Mesenchymal stem cell (in vitro differentiated cells and primary cell): ENCODE measurements at regions not wholly inside any gene's neighbourhood (a gene's known extent, or its start where the extent isn't known, plus 50 kb on each side); places are given as distances from the start of the nearest gene placed in this dataset.

ENCODE experiments used
- DNase-seq: peaks from one replicate; pipeline ENCODE4 v3.0.0-alpha.2; 2013
- H2AFZ ChIP-seq: one replicate; pipeline ENCODE4 v1.6.1; 2013; ENCODE audit warnings: low read depth, mild to moderate bottlenecking, control low read depth, inconsistent platforms, low read length, moderate library complexity
- H2AK5ac ChIP-seq: 2 replicates; pipeline ENCODE4 v1.6.1; 2013; ENCODE audit warnings: low read length, moderate library complexity, mild to moderate bottlenecking, inconsistent platforms; ENCODE audit not compliant: severe bottlenecking
- H2BK120ac ChIP-seq: one replicate; pipeline ENCODE4 v1.6.1; 2013; ENCODE audit warnings: low read depth, mild to moderate bottlenecking, inconsistent platforms, low read length, moderate library complexity
- H2BK12ac ChIP-seq, 2 experiments: one replicate each; pipeline ENCODE4 v1.6.1; 2013; ENCODE audit warnings: inconsistent platforms in 2 of 2, low read length in 2 of 2, mild to moderate bottlenecking in 2 of 2, moderate library complexity in 2 of 2, control low read depth in 1 of 2
- H2BK15ac ChIP-seq: one replicate; pipeline ENCODE4 v1.6.1; 2013; ENCODE audit warnings: mild to moderate bottlenecking, low read depth, inconsistent platforms; ENCODE audit not compliant: poor library complexity, severe bottlenecking
- H2BK5ac ChIP-seq: 2 replicates; pipeline ENCODE4 v1.6.1; 2013; ENCODE audit warnings: low read depth, mild to moderate bottlenecking, low read length, control low read depth, inconsistent platforms; ENCODE audit not compliant: poor library complexity, severe bottlenecking
- H3K14ac ChIP-seq, 2 experiments: one replicate each; pipeline ENCODE4 v1.6.1; 2013; ENCODE audit warnings: inconsistent platforms in 2 of 2, low read length in 2 of 2, control low read depth in 1 of 2, mild to moderate bottlenecking in 1 of 2, moderate library complexity in 1 of 2
- H3K18ac ChIP-seq, 2 experiments: one replicate each; pipeline ENCODE4 v1.6.1; 2013; ENCODE audit warnings: inconsistent platforms in 2 of 2, low read length in 2 of 2, control low read depth in 1 of 2, low read depth in 1 of 2, mild to moderate bottlenecking in 1 of 2
- H3K23ac ChIP-seq, 2 experiments: one replicate each; pipeline ENCODE4 v1.6.1; 2013; ENCODE audit warnings: inconsistent platforms in 2 of 2, low read length in 2 of 2, mild to moderate bottlenecking in 2 of 2, moderate library complexity in 2 of 2, control low read depth in 1 of 2
- H3K27ac ChIP-seq: 2 replicates; pipeline ENCODE4 v1.5.1; 2013; ENCODE audit warnings: mild to moderate bottlenecking, moderate library complexity, low read length, control low read depth, inconsistent platforms; ENCODE audit not compliant: poor library complexity, severe bottlenecking
- H3K27me3 ChIP-seq, 2 experiments: 2 replicates each; pipeline versions ENCODE4 v1.6.1 to v1.7.0; 2013; ENCODE audit warnings: low read length in 2 of 2, mild to moderate bottlenecking in 2 of 2, moderate library complexity in 2 of 2, control low read depth in 1 of 2, inconsistent platforms in 1 of 2; ENCODE audit not compliant: control insufficient read depth in 1 of 2, insufficient read depth in 1 of 2
- H3K36me3 ChIP-seq, 2 experiments: 2 replicates each; pipeline versions ENCODE4 v1.6.1 to v1.7.0; 2013; ENCODE audit warnings: low read length in 2 of 2, control low read depth in 1 of 2, inconsistent platforms in 1 of 2, low read depth in 1 of 2, mild to moderate bottlenecking in 1 of 2; ENCODE audit not compliant: insufficient read depth in 2 of 2, control insufficient read depth in 1 of 2
- H3K4ac ChIP-seq, 2 experiments: one replicate each; pipeline ENCODE4 v1.6.1; 2013; ENCODE audit warnings: inconsistent platforms in 2 of 2, low read length in 2 of 2, mild to moderate bottlenecking in 2 of 2, moderate library complexity in 2 of 2, control low read depth in 1 of 2, low read depth in 1 of 2
- H3K4me1 ChIP-seq: 2 replicates; pipeline ENCODE4 v1.6.1; 2013; ENCODE audit warnings: low read depth, low read length, control low read depth; ENCODE audit not compliant: control insufficient read depth, insufficient read depth
- H3K4me2 ChIP-seq: 2 replicates; pipeline ENCODE4 v1.6.1; 2013; ENCODE audit warnings: low read length, mild to moderate bottlenecking, inconsistent platforms; ENCODE audit not compliant: poor library complexity, severe bottlenecking
- H3K4me3 ChIP-seq, 2 experiments: 2 replicates each; pipeline versions ENCODE4 v1.5.1 to v1.7.0; 2013; ENCODE audit warnings: low read length in 2 of 2, mild to moderate bottlenecking in 2 of 2, control low read depth in 1 of 2, low read depth in 1 of 2; ENCODE audit not compliant: insufficient read depth in 1 of 2
- H3K79me1 ChIP-seq: replicated peaks from 2 replicates; pipeline ENCODE4 v1.6.1; 2013; ENCODE audit warnings: mild to moderate bottlenecking, control low read depth, low read length, inconsistent platforms; ENCODE audit not compliant: poor library complexity, severe bottlenecking
- H3K9ac ChIP-seq: 2 replicates; pipeline ENCODE4 v1.7.0; 2013; ENCODE audit warnings: mild to moderate bottlenecking, low read length, moderate library complexity
- H3K9me3 ChIP-seq: 2 replicates; pipeline ENCODE4 v1.7.0; 2013; ENCODE audit warnings: mild to moderate bottlenecking, low read length; ENCODE audit not compliant: control insufficient read depth
- H4K8ac ChIP-seq: one replicate; pipeline ENCODE4 v1.6.1; 2013; ENCODE audit warnings: inconsistent platforms, mild to moderate bottlenecking, low read length, moderate library complexity
- H4K91ac ChIP-seq: one replicate; pipeline ENCODE4 v1.6.1; 2013; ENCODE audit warnings: mild to moderate bottlenecking, low read length, inconsistent platforms
- WGBS: methylation state at CpG from one replicate; pipeline ENCODE4 v1.1.7; 2013; ENCODE audit warnings: mixed read lengths; 5-methylcytosine and 5-hydroxymethylcytosine counted together

DNA sequence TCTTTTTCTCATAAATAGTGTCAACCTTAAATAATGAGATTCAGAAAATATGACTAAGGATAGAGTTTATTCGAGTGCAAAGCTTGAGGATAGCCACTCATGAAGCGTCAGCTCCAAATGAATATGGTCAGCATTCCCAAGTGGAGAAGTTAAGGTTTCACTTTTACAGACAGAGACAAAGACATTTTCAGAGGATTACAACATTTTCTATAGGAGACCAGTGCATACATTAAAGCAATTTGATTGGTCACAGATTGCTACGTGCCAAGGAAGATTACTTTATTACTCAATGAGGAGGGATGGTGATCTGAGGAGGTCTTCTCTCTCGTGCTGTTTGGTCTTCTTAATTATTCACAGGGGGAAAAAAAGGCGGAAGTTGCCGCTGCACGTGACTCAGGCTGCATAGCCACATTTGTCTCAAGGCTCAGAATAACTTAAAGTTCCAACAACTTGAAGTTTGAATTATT lies 60.1 kb upstream of the SPATA31C2 start:
- H2AK5ac ChIP-seq: no peak overlapping the region
- peaks cover 3% of the 10 kb centered on the region for H3K4me1 ChIP-seq
- H3K27me3 ChIP-seq: no peaks in the 10 kb centered on the region
- no peak overlapping the region for H2BK120ac ChIP-seq
- H2BK5ac ChIP-seq: no peak overlapping the region
- H4K8ac ChIP-seq: no peak overlapping the region
- no peak overlapping the region for H4K91ac ChIP-seq
- H3K9me3 ChIP-seq: no peaks in the 10 kb centered on the region
- peak; percentile 93 for DNase-seq
- H2BK15ac ChIP-seq: no peak overlapping the region
- no peak overlapping the region for H2BK12ac ChIP-seq
- WGBS: 2% methylated on average over 4 of the region's 7 CpGs
- peak overlapping the region in 1 of 2 experiments; percentile 76 for H3K4me3 ChIP-seq
- H3K36me3 ChIP-seq: no peaks in the 10 kb centered on the region
- H3K79me1 ChIP-seq: no peaks in the 10 kb centered on the region
- H3K23ac ChIP-seq: no peak overlapping the region
- no peak overlapping the region for H3K4ac ChIP-seq
- peak overlapping the region; percentile 95 for H3K27ac ChIP-seq
- H3K9ac ChIP-seq: peak overlapping the region; percentile 82
- peak overlapping the region; percentile 21 for H3K4me2 ChIP-seq
- H3K18ac ChIP-seq: peak overlapping the region in 1 of 2 experiments; percentile 89
- H3K14ac ChIP-seq: no peak overlapping the region
- no peak overlapping the region for H2AFZ ChIP-seq

GRCh38 chr9:88197781-88198340 lies 59.6 kb upstream of the SPATA31C2 start:
- DNase-seq: peak; percentile 95
- Histone ChIP-seq H3K27me3 (no peaks in the 10 kb centered on the region), H2AFZ (no peak overlapping the region), H3K9ac (peak overlapping the region; percentile 82), H3K36me3 (no peaks in the 10 kb centered on the region), H3K23ac (no peak overlapping the region), H3K14ac (no peak overlapping the region), H3K18ac (peak overlapping the region; percentile 71 to 73), H3K4ac (no peak overlapping the region), H3K4me2 (no peak overlapping the region), H2BK15ac (no peak overlapping the region), H2BK12ac (peak overlapping the region; percentile 29 to 59), H4K91ac (peak overlapping the region; percentile 30), H2BK5ac (no peak overlapping the region), H3K4me3 (peak overlapping the region in 1 of 2 experiments; percentile 76), H3K9me3 (no peaks in the 10 kb centered on the region), H2BK120ac (no peak overlapping the region), H3K4me1 (peaks cover 3% of the 10 kb centered on the region), H2AK5ac (no peak overlapping the region), H3K27ac (peak overlapping the region; percentile 95), H3K79me1 (no peaks in the 10 kb centered on the region), H4K8ac (no peak overlapping the region)
- 0% methylated on average over 1 of the region's 4 CpGs for whole genome bisulfite sequencing

DNA sequence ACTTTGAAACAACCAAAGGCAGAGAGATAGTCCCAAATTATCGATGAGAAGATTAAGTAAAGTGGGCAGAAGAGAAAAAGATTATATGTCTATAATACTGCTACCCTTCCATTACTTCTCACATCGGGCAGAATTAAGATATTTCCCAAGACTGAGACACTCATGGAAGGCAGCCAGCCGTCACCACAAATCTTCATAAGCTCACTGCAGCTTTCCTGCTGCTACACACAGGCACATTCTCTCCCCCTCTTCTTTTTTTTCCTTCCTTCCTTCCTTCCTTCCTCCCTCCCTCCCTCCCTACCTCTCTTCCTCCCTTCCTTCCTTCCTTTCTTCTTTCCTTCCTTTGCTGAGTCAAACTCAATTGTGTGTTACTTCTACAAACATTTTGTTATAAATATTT lies 58.7 kb upstream of the SPATA31C2 start:
- H3K9ac ChIP-seq: no peak overlapping the region

GRCh38 chr9:88196142-88196790 lies 58.0 kb upstream of the SPATA31C2 start:
- Histone ChIP-seq H3K23ac (no peak overlapping the region), H3K9me3 (no peaks in the 10 kb centered on the region), H3K36me3 (no peaks in the 10 kb centered on the region), H2BK5ac (no peak overlapping the region), H2BK120ac (peak overlapping the region; percentile 54), H2AK5ac (peak overlapping the region; percentile 82), H3K79me1 (no peaks in the 10 kb centered on the region), H4K8ac (peak overlapping the region; percentile 36), H3K27ac (peak overlapping the region; percentile 46), H2AFZ (no peak overlapping the region), H2BK12ac (peak overlapping the region; percentile 38 to 92), H3K4me2 (no peak overlapping the region), H3K9ac (no peak overlapping the region), H2BK15ac (no peak overlapping the region), H3K27me3 (peaks cover 0 to 2% of the 10 kb centered on the region in 2 experiments), H3K4ac (peak overlapping the region in 1 of 2 experiments; percentile 57), H3K14ac (no peak overlapping the region), H4K91ac (peak overlapping the region; percentile 25), H3K4me1 (peaks cover 3% of the 10 kb centered on the region), H3K18ac (peak overlapping the region; percentile 53 to 80), H3K4me3 (no peak overlapping the region)
- DNase-seq: peak; percentile 58
- WGBS: 74% methylated on average over 5 of the region's 5 CpGs

More for the DNA sequence above, 58.7 kb upstream of the SPATA31C2 start:
- Histone ChIP-seq H3K79me1 (no peaks in the 10 kb centered on the region), H2AFZ (no peak overlapping the region), H2BK120ac (peak overlapping the region; percentile 21), H3K4me2 (no peak overlapping the region), H3K36me3 (no peaks in the 10 kb centered on the region), H3K27me3 (no peaks in the 10 kb centered on the region), H2AK5ac (no peak overlapping the region), H3K14ac (no peak overlapping the region), H4K8ac (no peak overlapping the region), H4K91ac (no peak overlapping the region), H3K4me3 (no peak overlapping the region), H3K18ac (no peak overlapping the region), H2BK5ac (no peak overlapping the region), H3K4ac (peak overlapping the region in 1 of 2 experiments; percentile 26), H3K23ac (no peak overlapping the region), H2BK15ac (no peak overlapping the region), H2BK12ac (no peak overlapping the region), H3K9me3 (no peaks in the 10 kb centered on the region), H3K27ac (peak overlapping the region; percentile 95), H3K4me1 (peaks cover 3% of the 10 kb centered on the region)
- WGBS: 5% methylated on average over 2 of the region's 3 CpGs
- DNase-seq: peak; percentile 82
